Activated CD8-positive, alpha-beta memory T cell treated with anti-CD3 and anti-CD28 coated beads, Interleukin-2, amount 50 U/mL, for 4 hours (primary cell): ENCODE measurements at regions not wholly inside any gene's neighbourhood (a gene's known extent, or its start where the extent isn't known, plus 50 kb on each side); places are given as distances from the start of the nearest gene placed in this dataset.

Experiments
- DNase-seq: peaks from one replicate; pipeline ENCODE4 v3.0.0-alpha.2; 2020

GRCh38 chr3:27589795-27590194 is 105.6 kb upstream of the SLC4A7 start:
- no peak for DNase-seq

- DNase-seq, result no peak
Measured at GRCh38 chr3:27585429-27585828, 101.2 kb upstream of the SLC4A7 start.

- DNase-seq, result no peak
Measured at GRCh38 chr3:27584874-27585273, 100.7 kb upstream of the SLC4A7 start.

- no peak for DNase-seq
Measured at GRCh38 chr3:27581852-27582251, 97.7 kb upstream of the SLC4A7 start.

DNA sequence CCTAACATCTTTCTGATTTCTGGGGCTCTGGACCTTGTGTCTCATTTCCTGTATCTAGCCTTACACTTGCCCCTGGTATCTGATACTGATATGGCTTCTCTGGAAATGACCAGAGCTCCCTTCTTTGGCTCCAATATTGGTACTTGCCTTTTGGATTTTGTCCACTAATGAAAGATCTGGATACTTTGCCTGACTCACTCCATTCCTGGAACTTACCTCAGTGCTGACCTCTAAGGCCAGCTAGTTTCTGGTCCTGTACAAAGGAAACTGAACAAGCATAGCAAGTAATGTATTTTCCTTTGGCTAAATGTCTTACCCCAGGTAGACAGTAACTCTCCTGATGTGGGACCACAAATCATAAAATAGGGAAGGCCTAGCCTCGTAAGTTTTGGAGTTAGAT is 93.8 kb upstream of the SLC4A7 start:
- DNase-seq, result no peak

DNA sequence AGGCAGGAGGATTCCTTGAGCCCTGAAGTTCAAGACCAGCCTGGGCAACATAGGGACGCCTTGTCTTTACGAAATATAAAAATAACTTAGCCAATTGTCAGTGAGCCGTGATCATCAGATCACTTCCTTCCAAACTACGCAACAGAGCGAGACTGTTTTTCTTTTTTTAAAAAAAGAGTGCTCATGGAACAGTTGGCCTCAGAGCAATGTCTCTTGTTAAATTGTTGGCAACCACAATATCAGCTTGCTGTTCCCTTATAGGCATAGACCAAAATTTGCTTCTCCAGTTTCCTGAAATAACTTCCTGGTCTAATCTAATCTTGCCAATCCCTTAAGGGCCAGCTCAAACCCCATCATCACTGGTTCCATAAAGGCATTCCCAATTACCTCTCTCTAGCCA is 93.3 kb upstream of the SLC4A7 start:
- DNase-seq, result no peak

- no peak for DNase-seq
Measured at GRCh38 chr3:27576171-27576570, 92.0 kb upstream of the SLC4A7 start.

GRCh38 chr3:27575499-27575898 is 91.3 kb upstream of the SLC4A7 start:
- no peak for DNase-seq

GRCh38 chr3:27574438-27574795 is 90.2 kb upstream of the SLC4A7 start:
- no peak for DNase-seq

GRCh38 chr3:27573780-27574437 is 89.7 kb upstream of the SLC4A7 start:
- DNase-seq, result no peak

DNA sequence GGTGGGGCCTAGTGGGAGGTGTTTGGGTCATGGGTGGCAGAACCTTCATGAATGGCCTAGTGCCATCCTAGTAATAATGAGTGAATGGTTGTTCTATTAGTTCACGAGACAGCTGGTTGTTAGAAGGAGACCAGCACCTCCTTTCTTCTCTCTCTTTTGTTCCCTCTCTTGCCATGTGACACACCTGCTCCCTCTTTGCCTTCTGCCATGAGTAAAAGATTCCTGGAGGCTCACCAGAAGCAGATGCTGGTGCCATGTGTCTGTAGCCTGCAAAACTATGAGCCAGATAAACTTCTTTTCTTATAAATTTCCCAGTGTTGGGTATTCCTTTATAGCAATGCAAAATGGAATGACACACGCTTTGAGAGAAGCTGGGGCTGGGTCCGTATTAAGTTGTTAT is 89.0 kb upstream of the SLC4A7 start:
- no peak for DNase-seq

- DNase-seq, result no peak
Measured at GRCh38 chr3:27571345-27571744, 87.2 kb upstream of the SLC4A7 start.

DNA sequence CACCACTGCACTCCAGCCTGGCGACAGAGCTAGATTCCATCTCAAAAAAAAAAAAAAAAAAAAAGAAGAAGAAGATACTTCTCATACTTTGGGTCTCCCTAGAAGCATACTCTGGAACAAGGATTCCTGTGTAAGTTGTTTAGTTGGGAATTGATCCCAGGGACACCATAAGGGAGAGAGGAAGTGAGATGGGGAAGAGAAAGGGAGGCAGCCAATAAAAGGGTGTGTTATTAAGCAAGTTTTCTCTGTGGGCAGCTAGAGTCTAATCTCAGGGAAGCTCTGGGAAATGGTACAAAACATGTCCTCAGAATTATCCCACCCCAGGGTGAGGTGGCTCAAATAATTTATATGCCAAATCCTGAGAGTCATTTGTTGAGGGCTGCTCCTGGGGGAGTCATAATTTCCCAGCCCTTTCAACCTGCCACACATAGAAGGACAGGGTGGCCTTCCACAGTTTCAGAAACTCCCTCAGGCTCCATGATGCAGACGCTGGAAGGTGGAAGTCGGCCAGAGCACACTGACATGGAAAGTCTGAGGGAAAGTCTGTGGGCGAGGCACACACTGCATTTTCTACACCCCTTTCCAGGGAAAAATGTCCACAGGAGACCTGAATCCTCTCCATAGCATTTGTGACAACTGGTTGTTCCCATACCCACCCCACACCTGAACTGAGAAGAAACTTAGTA is 86.4 kb upstream of the SLC4A7 start:
- DNase-seq, result no peak

DNA sequence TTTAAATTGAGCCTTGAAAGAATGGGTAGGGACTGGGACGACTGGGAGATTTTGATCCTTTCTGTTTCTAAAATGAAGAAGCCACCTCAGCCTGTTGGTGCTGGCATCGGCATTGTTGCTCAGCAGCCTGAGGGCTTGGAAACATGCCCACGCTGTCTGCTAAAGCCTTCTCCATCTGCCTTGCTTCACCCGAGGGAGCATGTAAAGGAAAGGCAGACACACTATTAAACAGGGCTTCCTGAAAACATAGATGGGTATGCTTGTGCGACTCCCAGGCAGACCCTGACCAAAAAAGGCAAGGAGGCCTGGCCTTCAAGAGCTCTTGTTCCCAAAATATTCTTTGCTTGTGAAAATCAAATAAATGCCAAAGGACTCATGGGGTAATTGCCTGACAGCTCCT is 84.2 kb upstream of the SLC4A7 start:
- DNase-seq, result no peak

DNA sequence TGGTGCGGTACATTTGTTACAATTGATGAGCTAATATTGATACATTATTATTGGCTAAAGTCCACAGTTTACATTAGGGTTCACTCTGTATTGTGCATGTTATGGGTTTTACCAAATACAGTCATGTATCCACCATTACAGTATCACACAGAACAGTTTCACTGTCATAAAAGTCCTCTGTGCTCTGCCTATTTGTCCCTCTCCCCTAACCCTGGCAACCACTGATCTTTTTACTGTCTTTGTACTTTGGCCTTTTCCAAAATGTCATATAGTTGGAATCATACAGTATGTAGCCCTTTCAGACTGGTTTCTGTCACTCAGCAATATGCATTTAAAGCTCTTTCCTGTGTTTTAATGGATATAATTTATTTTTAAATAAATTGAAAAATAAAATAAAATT is 83.1 kb upstream of the SLC4A7 start:
- DNase-seq, result no peak

GRCh38 chr3:27565201-27565852 is 81.1 kb upstream of the SLC4A7 start:
- no peak for DNase-seq

- DNase-seq, result no peak
Measured at GRCh38 chr3:27561576-27561975, 77.4 kb upstream of the SLC4A7 start.

- no peak for DNase-seq
Measured at GRCh38 chr3:27560484-27561056, 76.4 kb upstream of the SLC4A7 start.

DNA sequence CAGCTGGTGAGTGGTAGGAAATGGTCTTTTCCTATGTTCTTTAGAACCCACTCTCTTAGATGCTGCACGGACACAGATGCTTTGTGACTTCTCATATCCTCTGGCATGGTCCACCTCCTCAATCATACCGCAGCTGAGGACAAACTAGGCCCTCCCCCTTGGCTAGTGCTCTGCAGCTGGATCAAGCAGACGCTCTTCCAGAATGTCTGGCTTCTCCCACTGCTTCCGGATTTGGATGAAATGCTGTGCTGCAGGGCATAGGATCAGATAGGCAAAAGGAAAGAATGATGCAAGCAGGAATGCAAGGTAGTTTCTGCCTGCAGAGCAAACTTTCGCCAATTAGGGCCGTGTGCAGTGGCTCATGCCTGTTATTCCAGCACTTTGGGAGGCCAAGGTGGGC is 75.7 kb upstream of the SLC4A7 start:
- DNase-seq, result no peak

GRCh38 chr3:27559381-27559780 is 75.2 kb upstream of the SLC4A7 start:
- DNase-seq, result no peak

DNA sequence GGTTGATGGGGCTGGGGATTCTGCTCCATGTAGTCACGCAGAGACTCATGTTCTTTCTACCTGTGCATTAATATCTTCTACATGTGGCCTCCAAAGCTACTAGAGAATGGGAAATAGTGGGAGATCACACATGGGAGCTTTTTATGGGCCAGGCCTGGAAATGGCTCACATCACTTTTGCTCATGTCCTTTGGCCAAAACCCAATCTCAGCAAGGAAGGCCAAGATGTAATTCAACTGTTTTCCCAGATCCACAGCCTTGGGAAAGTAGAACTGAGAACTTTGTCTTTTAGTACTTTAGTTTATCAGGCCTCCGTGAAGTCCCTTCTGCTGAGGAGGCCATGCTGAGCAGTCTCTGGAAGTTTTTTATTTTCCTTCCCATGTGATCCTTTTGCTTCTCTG is 73.2 kb upstream of the SLC4A7 start:
- DNase-seq, result no peak

DNA sequence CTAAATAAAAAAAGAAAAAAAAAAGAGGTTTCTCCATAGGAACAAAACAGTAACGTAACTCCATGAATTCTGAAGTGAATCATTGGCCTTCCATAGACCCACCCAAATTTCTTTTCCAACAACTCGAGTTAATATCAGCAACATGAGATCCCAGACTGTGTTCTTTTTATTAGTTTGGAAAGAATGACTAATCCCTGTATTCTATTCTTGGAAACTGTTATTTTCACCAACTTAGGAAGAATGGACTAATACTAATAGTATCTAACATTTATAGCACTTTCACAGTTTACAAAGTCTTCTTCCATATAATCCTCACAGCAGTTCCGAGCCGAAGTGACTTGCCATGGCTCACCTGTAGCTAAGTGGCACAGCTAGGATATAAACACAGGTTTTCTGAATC is 72.7 kb upstream of the SLC4A7 start:
- DNase-seq, result no peak

DNA sequence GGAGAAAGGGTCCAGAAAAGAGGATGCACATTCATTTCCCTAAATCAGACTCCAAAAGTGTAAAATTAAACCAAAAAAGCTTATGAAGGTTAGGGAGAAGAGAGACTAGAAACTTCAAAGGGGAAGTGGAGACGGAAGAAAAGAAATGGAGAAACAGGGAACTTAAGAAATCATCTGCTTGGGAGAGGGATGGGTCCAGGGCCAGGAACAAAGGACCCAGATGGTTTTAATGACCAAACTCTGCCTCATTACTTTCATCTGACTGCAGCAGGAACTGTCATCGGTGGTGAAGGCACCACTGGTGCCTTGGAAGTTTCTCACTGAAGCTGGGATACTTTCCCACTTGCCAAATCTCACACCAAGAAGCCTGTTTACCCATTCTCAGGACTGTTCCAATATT is 70.5 kb upstream of the SLC4A7 start:
- DNase-seq, result no peak

DNA sequence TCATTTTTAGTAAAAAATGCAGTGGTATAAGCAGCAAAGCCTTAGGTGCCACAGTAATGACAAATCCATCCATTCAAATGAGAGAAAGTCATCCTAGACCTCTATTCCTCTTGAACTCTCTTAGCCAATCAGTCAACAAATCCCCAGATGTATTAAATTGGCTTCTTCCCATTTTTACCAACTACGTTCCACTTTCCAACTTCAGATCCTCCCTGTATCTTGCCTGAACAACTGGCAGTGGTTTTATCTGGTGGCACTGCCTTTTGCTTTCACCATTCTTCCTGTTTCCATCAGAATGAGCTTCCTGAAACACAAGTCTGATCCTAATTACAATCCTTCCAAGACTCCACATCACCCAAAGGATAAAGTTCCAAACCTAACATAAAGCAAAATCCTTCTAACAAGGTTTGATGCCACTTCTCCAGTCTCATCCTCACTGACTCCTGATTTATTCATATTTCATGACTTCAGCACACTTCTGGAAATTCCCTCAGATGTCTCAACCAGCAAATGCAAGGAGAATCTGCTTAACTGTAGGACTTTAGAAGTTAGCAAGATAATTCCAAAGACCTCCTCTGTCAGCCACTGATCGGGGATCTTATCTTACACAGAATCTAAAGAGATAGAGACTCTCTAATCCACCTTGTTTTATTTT is 69.8 kb upstream of the SLC4A7 start:
- DNase-seq, result no peak
